ENCODE measurements at regions not wholly inside any gene's neighbourhood (a gene's known extent, or its start where the extent isn't known, plus 50 kb on each side); places are given as distances from the start of the nearest gene placed in this dataset.
"Not testable (repeated sequence)": the region's sequence is repeated elsewhere in the genome, so short reads cannot be mapped to it uniquely, and the experiment has no call there.

GRCh38 chr12:114821570-114821969, 137.6 kb upstream of the TBX3 start:
- ChIA-PET POLR2A (no interaction called here), CTCF (no interaction called here)
- no peak overlapping the region for H3K27ac Mint-ChIP-seq
- H3K4me3 Mint-ChIP-seq: no peak overlapping the region
- H3K36me3 Mint-ChIP-seq: no peaks in the 10 kb centered on the region
- DNase-seq: no peak
- H3K27me3 Mint-ChIP-seq: no peaks in the 10 kb centered on the region
- no peaks in the 10 kb centered on the region for H3K4me1 Mint-ChIP-seq (ENCODE audit: low read depth)
- H3K9me3 Mint-ChIP-seq: no peaks in the 10 kb centered on the region
- intact Hi-C loops (cut with micrococcal nuclease): no loop called here

GRCh38 chr12:114820796-114821195, 136.8 kb upstream of the TBX3 start:
- H3K27ac Mint-ChIP-seq: no peak overlapping the region
- no peak overlapping the region for H3K4me3 Mint-ChIP-seq
- H3K9me3 Mint-ChIP-seq: no peaks in the 10 kb centered on the region
- no peaks in the 10 kb centered on the region for H3K4me1 Mint-ChIP-seq (ENCODE audit: low read depth)
- DNase-seq: no peak
- no peaks in the 10 kb centered on the region for H3K36me3 Mint-ChIP-seq
- CTCF ChIA-PET: no interaction called here
- H3K27me3 Mint-ChIP-seq: no peaks in the 10 kb centered on the region
- POLR2A ChIA-PET: no interaction called here
- intact Hi-C loops (cut with micrococcal nuclease): no loop called here

DNA sequence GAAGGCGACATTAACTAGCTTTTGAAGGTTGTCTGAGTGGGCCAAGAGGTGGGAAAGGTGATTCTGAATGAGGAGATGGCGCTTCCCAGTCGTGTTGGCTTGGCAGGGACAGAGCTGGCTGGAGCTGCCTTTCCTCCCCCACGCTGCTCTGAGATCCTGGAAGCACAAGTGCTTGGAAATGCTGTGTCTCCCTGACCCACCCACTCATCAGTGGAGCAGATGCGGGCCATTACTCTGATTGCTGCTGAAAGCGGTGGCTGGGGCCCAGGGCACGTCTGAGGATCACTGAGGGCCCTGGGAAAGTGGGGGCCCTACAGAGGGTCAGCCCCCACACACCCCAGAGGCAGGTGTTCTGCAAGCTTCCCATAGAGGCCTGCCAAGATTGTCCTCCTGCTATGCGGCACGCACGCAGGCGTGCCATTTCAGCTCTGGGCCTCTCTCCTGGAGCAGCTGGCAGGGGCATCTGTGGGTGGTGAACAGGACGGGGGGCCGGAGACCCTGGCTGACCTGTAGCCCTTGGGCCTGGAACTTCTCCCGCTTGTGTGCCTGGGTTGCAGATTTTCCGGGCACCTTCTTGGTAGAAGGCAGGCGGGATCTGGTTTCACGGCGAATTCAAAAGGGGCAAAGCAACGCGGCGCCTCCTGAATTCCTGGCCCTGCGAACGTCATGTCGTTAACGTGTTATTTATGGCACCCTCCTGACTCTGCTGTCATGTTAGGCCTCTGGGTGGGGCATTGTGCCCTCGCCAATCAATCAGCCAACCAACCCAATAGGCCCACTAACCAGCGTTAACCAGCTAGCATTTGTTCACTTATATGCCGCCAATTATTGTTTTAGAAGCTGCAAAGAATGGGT, 133.8 kb upstream of the TBX3 start:
- H3K9me3 Mint-ChIP-seq: no peaks in the 10 kb centered on the region
- no peaks in the 10 kb centered on the region for H3K36me3 Mint-ChIP-seq
- H3K4me1 Mint-ChIP-seq (ENCODE audit: low read depth): peaks cover 6% of the 10 kb centered on the region
- ChIA-PET CTCF (no interaction called here), POLR2A (no interaction called here)
- intact Hi-C loops (cut with micrococcal nuclease): no loop called here
- DNase-seq: no peak
- H3K27me3 Mint-ChIP-seq: peaks cover 4% of the 10 kb centered on the region
- H3K4me3 Mint-ChIP-seq: no peak overlapping the region
- no peak overlapping the region for H3K27ac Mint-ChIP-seq

- H3K4me3 Mint-ChIP-seq: no peak overlapping the region
- intact Hi-C loops (cut with micrococcal nuclease): no loop called here
- POLR2A ChIA-PET: no interaction called here
- no peak overlapping the region for H3K27ac Mint-ChIP-seq
- H3K4me1 Mint-ChIP-seq (ENCODE audit: low read depth): peaks cover 10% of the 10 kb centered on the region
- DNase-seq: no peak
- no peaks in the 10 kb centered on the region for H3K9me3 Mint-ChIP-seq
- CTCF ChIA-PET: no interaction called here
- H3K27me3 Mint-ChIP-seq: peaks cover 4% of the 10 kb centered on the region
- H3K36me3 Mint-ChIP-seq: no peaks in the 10 kb centered on the region
Observed at GRCh38 chr12:114815026-114815795, 131.2 kb upstream of the TBX3 start.

DNA sequence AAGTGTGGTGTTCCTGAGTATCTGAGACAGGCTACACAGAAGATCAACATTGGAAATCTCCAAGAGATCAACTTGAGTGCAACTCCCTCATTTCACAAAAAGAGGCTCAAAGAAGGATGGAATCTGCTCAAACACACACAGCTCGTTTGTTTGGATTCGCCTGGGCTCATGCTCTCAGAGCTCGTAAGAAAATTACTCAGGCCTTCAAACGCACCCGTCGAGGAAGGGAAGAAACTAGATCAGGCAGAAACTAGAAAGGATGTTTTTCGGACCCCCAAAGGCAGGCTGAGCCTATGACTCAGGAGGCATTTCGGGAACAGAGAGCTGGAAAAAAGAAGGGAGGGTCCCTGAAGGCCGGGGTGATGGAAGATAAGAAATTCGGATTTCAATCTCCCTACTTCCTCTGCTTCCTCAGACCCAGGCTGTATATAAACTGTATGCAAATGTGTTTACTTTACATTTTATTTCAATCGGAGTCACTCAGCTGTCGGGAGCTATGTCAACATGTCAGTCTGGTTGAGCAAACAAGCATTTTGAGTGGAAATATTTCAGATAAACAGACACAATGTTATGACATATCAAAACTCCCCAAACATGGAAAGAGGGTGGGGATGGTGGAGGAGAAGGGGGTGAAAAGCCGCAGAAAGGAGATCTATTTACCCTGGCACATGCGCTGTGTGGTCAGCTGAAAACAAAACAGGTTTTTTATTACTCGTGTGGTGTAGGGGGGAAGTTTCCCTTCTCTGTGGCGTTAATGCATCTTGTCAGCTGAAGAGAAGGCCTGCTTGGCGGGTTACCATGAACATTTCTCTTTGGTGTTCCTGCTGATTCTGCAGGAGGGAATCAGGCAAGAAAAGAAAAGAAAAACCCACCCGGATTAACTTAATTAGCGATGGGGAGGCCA, 129.1 kb upstream of the TBX3 start:
- no peak for DNase-seq
- ChIA-PET CTCF (no interaction called here), POLR2A (no interaction called here)
- Mint-ChIP-seq H3K4me1 (ENCODE audit: low read depth) (peaks cover 10% of the 10 kb centered on the region), H3K27me3 (peaks cover 4% of the 10 kb centered on the region), H3K9me3 (peaks cover 5% of the 10 kb centered on the region), H3K4me3 (no peak overlapping the region), H3K36me3 (no peaks in the 10 kb centered on the region), H3K27ac (no peak overlapping the region)
- intact Hi-C loops (cut with micrococcal nuclease): no loop called here

DNA sequence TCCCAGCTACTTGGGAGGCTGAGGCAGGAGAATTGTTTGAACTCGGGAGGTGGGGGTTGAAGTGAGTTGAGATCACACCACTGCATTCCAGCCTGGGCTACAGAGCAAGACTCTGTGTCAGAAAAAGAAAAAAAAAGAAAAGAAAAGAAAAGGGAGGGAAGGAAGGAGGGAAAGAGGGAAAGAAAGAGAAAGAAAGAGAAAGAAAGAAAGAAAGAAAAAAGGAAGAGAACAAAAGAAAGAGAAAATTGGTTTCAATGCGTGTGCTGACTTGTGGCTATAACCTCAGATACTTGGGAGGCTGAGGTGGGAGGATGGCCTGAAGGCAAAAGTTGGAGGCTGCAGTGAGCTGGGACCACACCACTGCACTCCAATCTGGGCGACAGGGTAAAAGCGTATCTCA, 128.4 kb upstream of the TBX3 start:
- Mint-ChIP-seq H3K27ac (no peak overlapping the region), H3K4me3 (no peak overlapping the region), H3K4me1 (ENCODE audit: low read depth) (peaks cover 10% of the 10 kb centered on the region), H3K9me3 (peaks cover 5% of the 10 kb centered on the region), H3K36me3 (no peaks in the 10 kb centered on the region), H3K27me3 (peaks cover 4% of the 10 kb centered on the region)
- no peak for DNase-seq
- ChIA-PET POLR2A (no interaction called here), CTCF (no interaction called here)
- intact Hi-C loops (cut with micrococcal nuclease): no loop called here

DNA sequence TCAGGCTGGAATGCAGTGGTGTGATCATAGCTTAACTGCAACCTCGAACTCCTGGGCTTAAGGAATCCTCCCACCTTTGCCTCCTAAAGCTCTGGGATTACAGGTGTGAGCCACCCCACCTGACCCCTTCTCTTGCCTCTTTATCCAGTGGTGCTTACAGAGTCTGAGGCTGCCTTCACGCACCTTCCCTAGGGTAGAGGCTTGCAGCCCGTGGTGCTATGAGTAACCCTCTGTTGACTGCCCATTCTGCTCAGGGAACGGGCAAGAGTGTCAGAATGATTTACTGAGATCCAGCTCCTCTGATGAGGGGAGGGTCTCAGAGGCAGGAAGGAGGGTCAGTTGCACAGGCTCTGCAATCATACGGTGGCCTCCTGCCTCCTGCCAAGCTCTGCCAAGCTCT, 125.1 kb upstream of the TBX3 start:
- CTCF ChIA-PET: no interaction called here
- Mint-ChIP-seq H3K9me3 (peaks cover 8% of the 10 kb centered on the region), H3K36me3 (no peaks in the 10 kb centered on the region), H3K27me3 (peaks cover 4% of the 10 kb centered on the region), H3K27ac (no peak overlapping the region), H3K4me3 (no peak overlapping the region), H3K4me1 (ENCODE audit: low read depth) (peaks cover 10% of the 10 kb centered on the region)
- POLR2A ChIA-PET: no interaction called here
- no peak for DNase-seq
- intact Hi-C loops (cut with micrococcal nuclease): no loop called here

DNA sequence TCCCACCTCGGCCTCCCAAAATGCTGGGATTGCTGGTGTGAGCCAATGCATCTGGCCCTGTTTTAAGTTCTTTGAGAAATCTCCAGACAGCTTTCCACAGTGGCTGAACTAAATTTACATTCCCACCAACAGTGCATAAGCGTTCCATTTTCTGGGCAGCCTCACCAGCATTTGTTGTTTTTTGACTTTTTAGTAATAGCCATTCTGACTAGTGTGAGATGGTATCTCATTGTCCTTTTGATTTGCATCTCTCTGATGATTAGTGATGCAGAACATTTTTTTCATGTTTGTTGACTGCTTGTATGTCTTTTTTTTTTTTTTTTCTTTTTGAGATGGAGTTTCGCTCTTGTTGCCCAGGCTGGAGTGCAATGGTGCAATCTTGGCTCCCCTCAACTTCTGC, 117.4 kb upstream of the TBX3 start:
- H3K36me3 Mint-ChIP-seq; H3K27me3 Mint-ChIP-seq; POLR2A ChIA-PET; H3K4me1 Mint-ChIP-seq (ENCODE audit: low read depth); intact Hi-C loops (cut with micrococcal nuclease); DNase-seq; CTCF ChIA-PET; H3K4me3 Mint-ChIP-seq; H3K27ac Mint-ChIP-seq; H3K9me3 Mint-ChIP-seq: not testable (repeated sequence)

- H3K36me3 Mint-ChIP-seq; CTCF ChIA-PET; POLR2A ChIA-PET; H3K27ac Mint-ChIP-seq; H3K4me1 Mint-ChIP-seq (ENCODE audit: low read depth); DNase-seq; H3K9me3 Mint-ChIP-seq; H3K4me3 Mint-ChIP-seq; H3K27me3 Mint-ChIP-seq; intact Hi-C loops (cut with micrococcal nuclease): not testable (repeated sequence)
Observed at GRCh38 chr12:114800566-114800965, 116.6 kb upstream of the TBX3 start.

- CTCF ChIA-PET: no interaction called here
- Mint-ChIP-seq H3K27me3 (peaks cover 1% of the 10 kb centered on the region), H3K27ac (no peak overlapping the region)
Observed at GRCh38 chr12:114799574-114800487, 115.9 kb upstream of the TBX3 start.

GRCh38 chr12:114794049-114794558, 110.1 kb upstream of the TBX3 start:
- intact Hi-C loops (cut with micrococcal nuclease): no loop called here
- peaks cover 1% of the 10 kb centered on the region for H3K27me3 Mint-ChIP-seq
- CTCF ChIA-PET: no interaction called here
- H3K4me1 Mint-ChIP-seq (ENCODE audit: low read depth): no peaks in the 10 kb centered on the region
- POLR2A ChIA-PET: no interaction called here
- DNase-seq: no peak
- no peak overlapping the region for H3K4me3 Mint-ChIP-seq
- H3K9me3 Mint-ChIP-seq: peaks cover 4% of the 10 kb centered on the region
- H3K27ac Mint-ChIP-seq: no peak overlapping the region
- H3K36me3 Mint-ChIP-seq: no peaks in the 10 kb centered on the region

More at GRCh38 chr12:114799574-114800487, 115.9 kb upstream of the TBX3 start:
- no peak overlapping the region for H3K4me3 Mint-ChIP-seq
- H3K36me3 Mint-ChIP-seq: no peaks in the 10 kb centered on the region
- H3K4me1 Mint-ChIP-seq (ENCODE audit: low read depth): no peaks in the 10 kb centered on the region
- no peak for DNase-seq
- intact Hi-C loops (cut with micrococcal nuclease): no loop called here
- peaks cover 7% of the 10 kb centered on the region for H3K9me3 Mint-ChIP-seq
- POLR2A ChIA-PET: no interaction called here
